Tibial nerve (tissue), 4 donors: ENCODE measurements at regions not wholly inside any gene's neighbourhood (a gene's known extent, or its start where the extent isn't known, plus 50 kb on each side); places are given as distances from the start of the nearest gene placed in this dataset.

Experiments used
- CTCF ChIP-seq, 5 experiments: fragments of 200-600 bp in 3 of 5; fragments of 450-650 bp in 2 of 5; sonication (generic) in 3 of 5; IDR thresholded peaks; one replicate each; pipeline ENCODE4 v1.5.1; 2016 to 2019; ENCODE audit warnings: antibody characterized with exemption in 5 of 5, mild to moderate bottlenecking in 3 of 5, moderate library complexity in 2 of 5
- EP300 ChIP-seq, 2 donors: sonication (generic); formaldehyde crosslinking; IDR thresholded peaks; one replicate each; pipeline ENCODE4 v1.6.1; 2017; ENCODE audit warnings: antibody characterized with exemption in 2 of 2, mild to moderate bottlenecking in 1 of 2
- POLR2A ChIP-seq, 2 donors: fragments of 450-650 bp; IDR thresholded peaks; one replicate each; pipeline ENCODE4 v1.6.1; 2017; ENCODE audit warnings: antibody characterized with exemption in 2 of 2, mild to moderate bottlenecking in 2 of 2, moderate library complexity in 2 of 2

- TF ChIP-seq CTCF (IDR thresholded peaks at IDR 0.05), result no peak
- TF ChIP-seq POLR2A (IDR thresholded peaks at IDR 0.05), result no peak
- no peak for TF ChIP-seq EP300 (IDR thresholded peaks at IDR 0.05)
These were observed 1048.1 kb downstream of the ROBO2 start for GRCh38 chr3:78088006-78088405.
